ENCODE measurements at regions not wholly inside any gene's neighbourhood (a gene's known extent, or its start where the extent isn't known, plus 50 kb on each side); places are given as distances from the start of the nearest gene placed in this dataset.

GRCh38 chr2:198909525-198910267, 548.0 kb downstream of the SATB2 start:
- WGBS = 85% methylated on average over 2 of the region's 2 CpGs
- TF ChIP-seq CTCF (IDR thresholded peaks at IDR 0.05) = no peak
- no peak for TF ChIP-seq POLR2AphosphoS5 (IDR thresholded peaks at IDR 0.05)
- no peaks in the 10 kb centered on the region for H3K4me1 ChIP-seq

GRCh38 chr2:198905881-198906612, 551.7 kb downstream of the SATB2 start:
- no peak for DNase-seq (ENCODE audit: low spot score in 2 of 2)
- Histone ChIP-seq H3K9me3 (no peaks in the 10 kb centered on the region), H3K4me1 (no peaks in the 10 kb centered on the region), H3K4me3 (no peak overlapping the region), H3K27ac (no peak overlapping the region), H3K36me3 (no peaks in the 10 kb centered on the region), H3K27me3 (no peaks in the 10 kb centered on the region)
- 64% methylated on average over 7 of the region's 7 CpGs for WGBS
- TF ChIP-seq CTCF (IDR thresholded peaks at IDR 0.05) = no peak
- no peak for TF ChIP-seq EP300 (IDR thresholded peaks at IDR 0.05)
- TF ChIP-seq POLR2AphosphoS5 (IDR thresholded peaks at IDR 0.05) = no peak
- no peak for TF ChIP-seq POLR2A (IDR thresholded peaks at IDR 0.05)

More at GRCh38 chr2:198909525-198910267, 548.0 kb downstream of the SATB2 start:
- H3K27ac ChIP-seq = no peak overlapping the region
- no peaks in the 10 kb centered on the region for H3K9me3 ChIP-seq
- H3K4me3 ChIP-seq = no peak overlapping the region
- H3K36me3 ChIP-seq = no peaks in the 10 kb centered on the region
- no peaks in the 10 kb centered on the region for H3K27me3 ChIP-seq
- no peak for DNase-seq (ENCODE audit: low spot score in 2 of 2)

GRCh38 chr2:198901894-198902293, 555.8 kb downstream of the SATB2 start:
- H3K27me3 ChIP-seq = no peaks in the 10 kb centered on the region
- no peaks in the 10 kb centered on the region for H3K4me1 ChIP-seq
- TF ChIP-seq POLR2AphosphoS5 (IDR thresholded peaks at IDR 0.05) (no peak), CTCF (IDR thresholded peaks at IDR 0.05) (no peak), POLR2A (IDR thresholded peaks at IDR 0.05) (no peak), EP300 (IDR thresholded peaks at IDR 0.05) (no peak)
- H3K9me3 ChIP-seq = no peaks in the 10 kb centered on the region
- DNase-seq (ENCODE audit: low spot score in 2 of 2) = no peak
- H3K36me3 ChIP-seq = no peaks in the 10 kb centered on the region
- H3K27ac ChIP-seq = no peak overlapping the region
- H3K4me3 ChIP-seq = no peak overlapping the region

- Histone ChIP-seq H3K36me3 (no peaks in the 10 kb centered on the region), H3K9me3 (no peaks in the 10 kb centered on the region), H3K27me3 (no peaks in the 10 kb centered on the region), H3K4me1 (no peaks in the 10 kb centered on the region), H3K27ac (no peak overlapping the region), H3K4me3 (no peak overlapping the region)
- WGBS = 82% methylated on average over 3 of the region's 3 CpGs
- TF ChIP-seq POLR2AphosphoS5 (IDR thresholded peaks at IDR 0.05) (no peak), EP300 (IDR thresholded peaks at IDR 0.05) (no peak), CTCF (IDR thresholded peaks at IDR 0.05) (no peak), POLR2A (IDR thresholded peaks at IDR 0.05) (no peak)
- no peak for DNase-seq (ENCODE audit: low spot score in 2 of 2)
These were observed 557.6 kb downstream of the SATB2 start for GRCh38 chr2:198900141-198900540.

- Histone ChIP-seq H3K27me3 (no peaks in the 10 kb centered on the region), H3K36me3 (no peaks in the 10 kb centered on the region), H3K27ac (no peak overlapping the region), H3K4me1 (no peaks in the 10 kb centered on the region), H3K9me3 (no peaks in the 10 kb centered on the region), H3K4me3 (no peak overlapping the region)
- TF ChIP-seq CTCF (IDR thresholded peaks at IDR 0.05) = no peak
- no peak for TF ChIP-seq EP300 (IDR thresholded peaks at IDR 0.05)
- TF ChIP-seq POLR2AphosphoS5 (IDR thresholded peaks at IDR 0.05) = no peak
- no peak for TF ChIP-seq POLR2A (IDR thresholded peaks at IDR 0.05)
- no peak for DNase-seq (ENCODE audit: low spot score in 2 of 2)
These were observed 567.2 kb downstream of the SATB2 start for GRCh38 chr2:198890490-198890889.

All from suprapubic skin (tissue), 4 donors.